Fibroblast of lung (primary cell): ENCODE measurements at regions not wholly inside any gene's neighbourhood (a gene's known extent, or its start where the extent isn't known, plus 50 kb on each side); places are given as distances from the start of the nearest gene placed in this dataset.

Experiments used
- DNase-seq, 2 donors: peaks; one replicate each; pipeline versions ENCODE4 v3.0.0 to v3.0.0-alpha.2; 2010; ENCODE audit warnings: low read depth in 2 of 2
- H2AFZ ChIP-seq: 2 replicates; pipeline ENCODE4 v1.5.1; 2012; ENCODE audit warnings: low read length, control low read depth, inconsistent platforms
- H3K27ac ChIP-seq: 2 replicates; pipeline ENCODE4 v1.5.1; 2011; ENCODE audit warnings: low read length, control low read depth; ENCODE audit not compliant: insufficient read depth
- H3K27me3 ChIP-seq: 2 replicates; pipeline ENCODE4 v1.5.1; 2011; ENCODE audit warnings: mild to moderate bottlenecking, low read length; ENCODE audit not compliant: control insufficient read depth, insufficient read depth
- H3K36me3 ChIP-seq: 2 replicates; pipeline ENCODE4 v1.5.1; 2011; ENCODE audit warnings: low read length; ENCODE audit not compliant: control insufficient read depth, insufficient read depth
- H3K4me1 ChIP-seq: 2 replicates; pipeline ENCODE4 v1.5.1; 2011; ENCODE audit warnings: low read length; ENCODE audit not compliant: control insufficient read depth, insufficient read depth; ENCODE audit errors: extremely low read depth
- H3K4me2 ChIP-seq: 2 replicates; pipeline ENCODE4 v1.5.1; 2011; ENCODE audit warnings: low read length, control low read depth; ENCODE audit not compliant: insufficient read depth; ENCODE audit errors: extremely low read depth
- H3K4me3 ChIP-seq, 4 experiments: fragments of 200-600 bp in 1 of 4; sonication (generic) in 1 of 4; replicated peaks in 1 of 4; 2 replicates each; pipeline ENCODE4 v1.5.1; 2011 to 2016; ENCODE audit warnings: low read length in 4 of 4, low read depth in 3 of 4, mild to moderate bottlenecking in 3 of 4, control low read depth in 2 of 4, inconsistent platforms in 1 of 4, mixed read lengths in 1 of 4; ENCODE audit not compliant: insufficient read depth in 1 of 4; ENCODE audit errors: control extremely low read depth in 1 of 4
- H3K79me2 ChIP-seq: 2 replicates; pipeline ENCODE4 v1.5.1; 2012; ENCODE audit warnings: mild to moderate bottlenecking, low read length, inconsistent platforms; ENCODE audit not compliant: control insufficient read depth, insufficient read depth
- H3K9ac ChIP-seq: 2 replicates; pipeline ENCODE4 v1.5.1; 2011; ENCODE audit warnings: mild to moderate bottlenecking, low read length, control low read depth; ENCODE audit not compliant: insufficient read depth
- H3K9me3 ChIP-seq: 2 replicates; pipeline ENCODE4 v1.5.1; 2012; ENCODE audit warnings: low read depth, low read length; ENCODE audit not compliant: control insufficient read depth, insufficient read depth
- H4K20me1 ChIP-seq: 2 replicates; pipeline ENCODE4 v1.5.1; 2011; ENCODE audit warnings: low read length; ENCODE audit not compliant: control insufficient read depth, insufficient read depth; ENCODE audit errors: extremely low read depth
- CTCF ChIP-seq, 2 donors: IDR thresholded peaks in 1 of 2; conservative IDR thresholded peaks in 1 of 2; 1 replicate in 1 of 2; 2 replicates in 1 of 2; pipeline ENCODE4 v1.5.1; 2011 to 2012; ENCODE audit warnings: low read length in 2 of 2, control low read depth in 1 of 2, inconsistent platforms in 1 of 2, low read depth in 1 of 2, mild to moderate bottlenecking in 1 of 2
- EZH2 ChIP-seq: IDR thresholded peaks from 2 replicates; pipeline ENCODE4 v1.5.1; 2012; ENCODE audit warnings: low read length, control low read depth, mild to moderate bottlenecking; ENCODE audit errors: missing control alignments

GRCh38 chr3:59631482-59631881 is 581.7 kb upstream of the CFAP20DC start:
- Histone ChIP-seq H3K36me3 (no peaks in the 10 kb centered on the region), H3K9ac (no peak overlapping the region), H3K27ac (no peak overlapping the region), H2AFZ (no peak overlapping the region), H3K79me2 (no peaks in the 10 kb centered on the region), H3K27me3 (no peaks in the 10 kb centered on the region), H3K9me3 (no peaks in the 10 kb centered on the region), H3K4me3 (no peak overlapping the region), H4K20me1 (no peaks in the 10 kb centered on the region), H3K4me1 (no peaks in the 10 kb centered on the region), H3K4me2 (no peak overlapping the region)
- no peak for DNase-seq
- TF ChIP-seq EZH2 (no peak), CTCF (conservative IDR thresholded peaks at IDR 0.05 in 1 of 2, IDR thresholded peaks at IDR 0.05 in 1 of 2; ENCODE audit: low read depth in 1 of 2, low read length in 2 of 2) (no peak)

GRCh38 chr3:59621037-59621436 is 571.2 kb upstream of the CFAP20DC start:
- Histone ChIP-seq H3K27me3 (no peaks in the 10 kb centered on the region), H3K27ac (no peak overlapping the region), H3K9ac (no peak overlapping the region), H4K20me1 (no peaks in the 10 kb centered on the region), H3K4me3 (no peak overlapping the region), H3K9me3 (no peaks in the 10 kb centered on the region), H3K79me2 (no peaks in the 10 kb centered on the region), H2AFZ (no peak overlapping the region), H3K36me3 (no peaks in the 10 kb centered on the region), H3K4me1 (no peaks in the 10 kb centered on the region), H3K4me2 (no peak overlapping the region)
- no peak for TF ChIP-seq EZH2
- no peak for TF ChIP-seq CTCF (conservative IDR thresholded peaks at IDR 0.05 in 1 of 2, IDR thresholded peaks at IDR 0.05 in 1 of 2; ENCODE audit: low read depth in 1 of 2, low read length in 2 of 2)
- DNase-seq: no peak

GRCh38 chr3:59620325-59620724 is 570.5 kb upstream of the CFAP20DC start:
- H3K4me3 ChIP-seq: no peak overlapping the region
- H3K4me1 ChIP-seq: no peaks in the 10 kb centered on the region
- H3K9ac ChIP-seq: no peak overlapping the region
- H2AFZ ChIP-seq: no peak overlapping the region
- TF ChIP-seq EZH2 (no peak), CTCF (conservative IDR thresholded peaks at IDR 0.05 in 1 of 2, IDR thresholded peaks at IDR 0.05 in 1 of 2; ENCODE audit: low read depth in 1 of 2, low read length in 2 of 2) (no peak)
- H3K27me3 ChIP-seq: no peaks in the 10 kb centered on the region
- H3K27ac ChIP-seq: no peak overlapping the region
- no peaks in the 10 kb centered on the region for H3K9me3 ChIP-seq
- no peaks in the 10 kb centered on the region for H4K20me1 ChIP-seq
- DNase-seq: no peak
- no peaks in the 10 kb centered on the region for H3K79me2 ChIP-seq
- H3K36me3 ChIP-seq: no peaks in the 10 kb centered on the region
- no peak overlapping the region for H3K4me2 ChIP-seq
